Stimulated activated CD8-positive, alpha-beta memory T cell treated with anti-CD3 and anti-CD28 coated beads, Interleukin-7, amount 100 ng/mL, for 1 hour (primary cell): ENCODE measurements at regions not wholly inside any gene's neighbourhood (a gene's known extent, or its start where the extent isn't known, plus 50 kb on each side); places are given as distances from the start of the nearest gene placed in this dataset.
"Not testable (repeated sequence)": the region's sequence is repeated elsewhere in the genome, so short reads cannot be mapped to it uniquely, and the experiment has no call there.

Source experiments
- DNase-seq, 2 donors: peaks; one replicate each; pipeline ENCODE4 v3.0.0-alpha.2; 2020; ENCODE audit warnings: low read depth in 2 of 2

DNA sequence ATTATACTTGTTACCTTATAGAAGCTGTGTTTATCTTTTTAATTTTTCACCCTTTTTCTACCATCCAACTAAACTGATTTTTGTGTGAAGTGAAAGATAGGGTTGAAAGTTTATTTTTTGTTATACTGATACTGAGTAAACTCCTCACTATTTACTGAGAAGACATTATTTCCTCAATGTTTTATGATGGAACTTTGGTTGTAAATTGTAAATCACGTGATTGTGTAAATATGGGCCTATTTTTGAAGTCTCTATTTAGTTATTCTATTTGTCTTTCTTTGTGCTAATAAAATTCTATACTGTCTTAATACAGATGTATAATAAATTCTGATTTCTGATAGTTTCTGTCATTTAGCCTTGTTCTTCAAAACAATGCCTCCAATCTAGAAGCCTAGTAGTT lies 697.2 kb upstream of the SLC8A1 start:
- no peak for DNase-seq

- no peak for DNase-seq
Measured at GRCh38 chr2:41151746-41152145, 699.9 kb upstream of the SLC8A1 start.

DNA sequence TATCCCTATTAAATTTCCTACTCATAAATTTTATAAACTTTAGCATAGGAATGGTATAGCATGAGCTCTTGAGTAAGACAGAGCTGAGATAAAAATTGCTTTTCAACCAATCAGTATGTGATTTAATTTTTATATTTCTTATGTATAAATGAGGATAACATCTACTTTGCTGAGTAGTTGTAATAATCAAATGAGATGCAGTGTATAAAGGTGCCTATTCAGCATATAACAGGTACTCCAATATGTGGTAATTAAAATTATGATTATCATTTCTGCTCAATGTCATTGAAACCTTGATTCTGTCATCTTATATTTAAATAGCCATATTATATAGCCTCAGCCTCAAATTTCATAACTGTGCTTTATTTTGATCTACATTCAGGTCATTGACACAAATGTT lies 700.4 kb upstream of the SLC8A1 start:
- DNase-seq = no peak

DNA sequence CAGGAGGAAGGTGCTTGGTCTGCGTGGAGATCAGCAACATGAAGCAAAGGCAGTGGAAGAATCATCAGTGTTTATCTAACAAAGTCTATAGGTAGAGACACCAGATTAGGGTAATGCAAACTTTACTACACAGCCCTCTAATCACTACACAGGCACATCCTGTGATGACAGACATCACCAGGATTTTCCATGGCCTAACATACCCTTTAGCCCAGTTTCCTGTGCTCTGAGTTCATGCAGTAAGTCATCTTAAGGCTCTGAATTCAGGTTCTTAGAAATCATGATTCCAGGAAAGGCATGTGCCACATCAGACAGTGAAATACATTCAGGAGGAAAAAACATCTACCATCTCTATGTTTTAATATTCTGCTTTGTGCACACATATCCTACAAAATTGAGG lies 708.5 kb upstream of the SLC8A1 start:
- no peak for DNase-seq

DNA sequence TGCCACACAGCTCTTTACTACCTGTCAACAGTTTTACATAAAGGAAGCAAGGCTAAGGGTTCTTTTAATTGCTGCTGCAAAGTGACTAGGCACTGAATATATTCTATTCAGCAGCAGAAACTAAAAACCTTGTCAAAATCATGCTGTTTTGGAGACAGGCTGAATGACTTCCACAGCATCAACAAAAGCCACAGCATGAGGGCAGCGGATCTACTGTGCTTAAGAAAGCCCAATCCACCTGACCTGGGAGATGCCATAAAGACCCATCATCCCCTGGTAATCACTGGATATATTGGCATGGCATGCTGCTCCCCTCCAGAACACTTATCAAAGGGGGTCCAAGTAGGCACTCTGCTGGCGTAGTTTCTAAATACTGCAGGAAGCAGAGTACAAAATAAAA lies 715.1 kb upstream of the SLC8A1 start:
- DNase-seq = no peak

DNA sequence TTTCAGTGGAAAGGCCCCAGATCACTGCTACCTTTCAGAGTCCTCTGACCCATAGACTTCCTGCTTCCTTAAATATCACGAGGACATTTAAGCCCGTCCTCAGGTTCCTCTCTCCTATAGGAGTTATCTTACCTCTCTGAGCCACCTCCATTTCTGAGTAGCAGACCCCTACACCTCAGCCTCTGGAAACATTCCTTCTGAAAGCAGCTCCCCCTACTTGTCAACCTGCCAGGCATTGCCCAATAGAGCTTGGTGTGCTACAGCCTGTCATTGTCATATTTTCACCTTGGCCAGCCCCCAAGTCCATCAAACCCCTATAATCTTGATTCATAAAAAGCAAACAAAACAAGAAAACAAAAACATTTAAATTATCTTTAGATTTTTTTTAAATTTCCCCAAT lies 717.9 kb upstream of the SLC8A1 start:
- no peak for DNase-seq

GRCh38 chr2:41170589-41170988 lies 718.7 kb upstream of the SLC8A1 start:
- DNase-seq = no peak

GRCh38 chr2:41180387-41180786 lies 728.5 kb upstream of the SLC8A1 start:
- no peak for DNase-seq

DNA sequence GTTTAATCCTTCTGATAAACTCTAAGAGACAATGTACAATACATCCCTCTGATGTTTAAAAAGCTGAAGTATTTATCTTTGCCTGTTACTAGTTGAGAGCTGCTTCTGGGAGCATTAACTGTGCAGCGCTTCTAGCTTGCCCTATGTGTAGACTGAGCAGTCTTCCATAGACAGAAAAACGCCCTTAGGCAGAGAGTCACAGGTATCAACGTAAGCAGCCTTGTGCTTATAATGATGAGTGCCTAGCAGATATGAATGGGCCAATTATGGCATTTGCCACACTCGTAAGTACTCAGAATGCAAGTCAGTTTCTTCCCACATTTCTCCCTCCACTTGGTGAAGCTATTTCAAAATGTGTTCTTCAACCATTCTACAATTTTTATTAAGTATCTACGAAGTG lies 731.1 kb upstream of the SLC8A1 start:
- DNase-seq = no peak

GRCh38 chr2:41187376-41188122 lies 735.7 kb upstream of the SLC8A1 start:
- DNase-seq = no peak

GRCh38 chr2:41194230-41194629 lies 742.3 kb upstream of the SLC8A1 start:
- no peak for DNase-seq

GRCh38 chr2:41197781-41198180 lies 745.9 kb upstream of the SLC8A1 start:
- no peak for DNase-seq

DNA sequence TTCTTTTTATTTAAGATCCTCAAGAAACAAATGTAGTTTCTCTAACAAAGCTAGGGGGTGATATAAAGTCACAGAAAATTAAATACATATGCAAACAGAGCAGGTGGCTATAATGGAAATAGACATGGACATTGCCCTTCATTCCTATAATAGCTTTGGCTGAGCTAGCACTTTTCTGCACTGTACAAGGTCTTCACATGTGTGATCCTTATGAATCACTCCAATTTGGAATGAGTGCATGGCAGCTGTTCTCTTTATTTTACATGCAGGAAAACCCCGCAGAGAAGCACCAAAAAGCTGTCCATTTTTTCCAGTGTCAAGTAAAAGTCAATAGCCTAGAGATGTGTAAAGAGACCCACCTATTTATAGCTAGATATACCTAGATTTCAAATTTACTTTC lies 747.4 kb upstream of the SLC8A1 start:
- DNase-seq = no peak

GRCh38 chr2:41204315-41204714 lies 752.4 kb upstream of the SLC8A1 start:
- DNase-seq = no peak

DNA sequence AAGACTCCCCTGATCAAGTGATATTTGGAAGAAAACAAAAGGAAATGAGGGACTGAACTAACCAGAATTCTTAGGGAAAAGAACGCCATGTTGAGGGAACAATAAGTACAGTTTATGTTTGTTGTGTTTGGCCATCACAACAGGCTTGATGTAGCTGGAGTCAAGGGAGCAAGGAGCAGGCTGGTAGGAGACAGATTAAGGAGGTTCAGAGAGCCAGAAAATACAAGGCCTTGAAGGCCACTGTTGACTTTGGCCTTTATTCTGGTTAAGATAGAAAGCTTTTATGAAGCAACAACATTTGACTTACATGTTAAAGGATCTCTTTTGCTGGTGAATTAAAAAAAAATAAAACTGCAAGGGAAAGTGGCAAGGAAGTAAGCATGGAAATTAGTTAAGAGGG lies 754.1 kb upstream of the SLC8A1 start:
- DNase-seq = no peak

DNA sequence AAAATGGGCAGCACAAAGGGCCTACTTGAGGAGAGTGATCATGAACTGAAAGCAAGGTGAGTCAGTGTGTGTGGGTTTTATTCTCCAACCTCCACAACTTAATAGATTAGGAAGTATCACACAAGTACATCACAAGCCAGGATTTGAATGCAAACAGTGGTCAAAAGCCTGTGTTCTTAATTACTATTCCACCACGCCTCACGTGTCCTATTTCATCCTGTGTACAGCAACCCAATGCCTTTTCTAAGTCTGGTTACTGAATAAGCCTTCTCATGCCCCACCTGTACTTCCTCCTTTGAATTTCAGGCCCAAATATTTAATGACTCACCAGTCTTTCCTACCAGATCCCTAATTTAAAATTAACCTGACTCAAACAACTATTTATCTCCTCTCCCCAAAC lies 755.7 kb upstream of the SLC8A1 start:
- DNase-seq = no peak

- DNase-seq = not testable (repeated sequence)
Measured at GRCh38 chr2:41210030-41210429, 758.1 kb upstream of the SLC8A1 start.

DNA sequence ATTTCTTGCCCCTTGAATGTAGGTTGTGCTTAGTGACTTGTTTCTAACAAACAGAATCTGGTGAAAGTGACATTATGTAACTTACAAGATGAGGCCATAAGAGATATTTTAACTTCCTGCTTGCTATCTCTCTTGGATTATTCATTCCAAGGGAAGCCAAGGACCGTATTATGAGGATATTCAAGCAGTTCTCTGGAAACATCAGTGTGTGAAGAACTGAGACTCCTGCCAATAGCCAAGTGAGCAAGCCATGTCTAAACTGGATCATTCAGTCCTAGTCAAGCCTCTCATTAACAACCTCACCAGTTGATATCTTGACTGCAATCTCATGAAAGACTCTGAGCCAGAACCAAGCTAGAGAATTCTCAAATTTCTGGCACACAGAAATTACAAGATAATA lies 765.1 kb upstream of the SLC8A1 start:
- no peak for DNase-seq

DNA sequence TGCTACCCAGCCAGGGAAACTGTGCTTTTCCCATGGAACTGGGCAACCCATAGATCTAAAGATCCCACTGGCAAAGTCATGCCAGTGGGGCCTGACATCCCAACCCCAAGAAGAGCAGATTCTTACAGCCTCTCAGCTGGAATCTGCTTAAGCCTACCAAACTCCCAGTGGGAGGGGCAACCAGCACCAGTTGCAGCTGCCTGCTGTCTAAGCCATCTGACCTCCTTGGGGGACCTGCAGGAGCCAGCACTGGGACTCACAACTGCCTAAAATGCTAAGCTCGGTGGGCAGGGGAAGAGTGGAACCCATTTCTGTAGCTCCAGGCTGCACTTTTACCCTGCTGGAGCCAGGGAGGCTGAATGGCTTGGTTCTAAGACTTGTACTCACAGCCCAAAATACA lies 770.7 kb upstream of the SLC8A1 start:
- no peak for DNase-seq

DNA sequence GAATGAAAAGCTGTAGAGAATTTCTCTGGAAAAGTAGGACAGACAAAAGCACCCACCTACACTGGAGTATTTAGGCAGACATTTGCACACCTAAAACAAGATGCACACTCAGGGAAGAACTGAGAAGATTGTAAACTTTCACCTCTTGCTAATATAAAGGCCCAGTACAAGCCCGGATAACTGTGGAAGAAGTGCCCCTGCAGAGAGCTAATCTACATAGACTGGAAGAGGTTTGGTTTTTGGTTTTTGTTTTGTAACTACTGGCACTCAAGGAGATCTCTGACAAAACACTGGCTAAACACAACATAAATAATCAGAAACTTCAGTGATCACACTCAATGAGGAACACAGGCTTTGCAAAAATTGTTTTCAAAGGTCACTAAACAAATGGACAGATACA lies 782.2 kb upstream of the SLC8A1 start:
- no peak for DNase-seq

GRCh38 chr2:41241325-41242000 lies 789.6 kb upstream of the SLC8A1 start:
- DNase-seq = no peak

DNA sequence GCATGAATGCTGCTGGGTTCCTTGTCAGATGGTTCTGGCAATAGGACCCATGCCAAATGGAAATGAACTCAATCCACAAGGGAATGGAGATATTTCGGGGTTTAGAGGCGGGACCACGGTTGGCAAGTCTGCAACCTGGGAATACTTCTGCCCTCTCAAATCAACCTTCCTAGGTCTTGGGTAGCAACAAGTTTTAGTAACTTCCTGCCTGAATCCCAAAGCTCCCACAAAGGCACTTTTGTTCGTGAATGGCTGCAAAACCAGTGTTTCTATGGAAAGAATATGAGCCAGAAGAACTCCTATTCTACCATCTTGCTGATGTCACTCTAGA lies 790.1 kb upstream of the SLC8A1 start:
- DNase-seq = no peak

- DNase-seq = no peak
Measured at GRCh38 chr2:41267929-41268659, 779.7 kb upstream of the PKDCC start.
